HCT116 (cell line): ENCODE measurements at regions not wholly inside any gene's neighbourhood (a gene's known extent, or its start where the extent isn't known, plus 50 kb on each side); places are given as distances from the start of the nearest gene placed in this dataset.

Source experiments
- ATAC-seq: fragments of 200-7000 bp; cut with Tn5 transposase; 2 replicates; pipeline ENCODE4 v1.9.1; 2020; ENCODE audit warnings: mild to moderate bottlenecking, moderate library complexity
- BruUV-seq: library from RNA; stranded (reverse); fragments of 400-500 nt; replicated peaks from 2 replicates; lab custom pipeline; 2021; lab: Mats Ljungman, UMichigan
- CTCF ChIA-PET: fragments of 300-600 bp; sonication (Branson Sonifier 250); formaldehyde crosslinking; loops from one replicate; lab custom pipeline; 2021; ENCODE audit warnings: antibody characterized with exemption; lab: Charles Lee
- POLR2A ChIA-PET: fragments of 300-600, 350-600 bp; sonication (Branson Sonifier 250); formaldehyde crosslinking; loops from one replicate; lab custom pipeline; 2021; ENCODE audit warnings: antibody characterized with exemption; lab: Charles Lee
- RAD21 ChIA-PET, 2 experiments: fragments of 300-600 bp; sonication (Branson Sonifier 250); formaldehyde crosslinking; loops; one replicate each; lab custom pipeline; 2023; ENCODE audit warnings: low total read pairs in 2 of 2; ENCODE audit not compliant: uncharacterized antibody in 2 of 2, unreplicated experiment in 2 of 2, low non-redundant PET in 1 of 2; lab: Charles Lee
- DNase-seq: peaks from one replicate; pipeline ENCODE4 v3.0.0-alpha.2; 2010; ENCODE audit warnings: low read depth, low spot score
- H2AFZ ChIP-seq: fragments of 200-600 bp; shearing (Covaris generic), sonication (generic); 2 replicates; pipeline ENCODE4 v1.6.1; 2017; ENCODE audit warnings: low read depth, mixed run types, mixed read lengths, antibody characterized with exemption, low read length; ENCODE audit not compliant: poor library complexity, severe bottlenecking
- H3K27ac ChIP-seq: 2 replicates; pipeline ENCODE4 v1.5.1; 2012; ENCODE audit warnings: low read depth, low read length
- H3K27me3 ChIP-seq: fragments of 200-600 bp; sonication (generic); 2 replicates; pipeline ENCODE4 v1.6.1; 2016; ENCODE audit warnings: mixed run types, low read length, mixed read lengths; ENCODE audit not compliant: insufficient read depth
- H3K36me3 ChIP-seq, 2 experiments: fragments of 200-500 bp in 1 of 2; fragments of 200-600 bp in 1 of 2; sonication (Bioruptor generic) in 1 of 2; sonication (generic) in 1 of 2; 2 replicates each; pipeline versions ENCODE4 v1.5.1 to v1.6.1; 2014 to 2016; ENCODE audit warnings: low read length in 2 of 2, inconsistent platforms in 1 of 2, mixed read lengths in 1 of 2, mixed run types in 1 of 2; ENCODE audit not compliant: insufficient read depth in 2 of 2, control insufficient read depth in 1 of 2
- H3K4me1 ChIP-seq, 2 experiments: fragments of 200-600 bp in 1 of 2; sonication (generic) in 1 of 2; 2 replicates each; pipeline versions ENCODE4 v1.5.1 to v1.6.1; 2012 to 2017; ENCODE audit warnings: low read length in 2 of 2, inconsistent platforms in 1 of 2, mild to moderate bottlenecking in 1 of 2, mixed read lengths in 1 of 2, mixed run types in 1 of 2, moderate library complexity in 1 of 2; ENCODE audit not compliant: insufficient read depth in 2 of 2, control insufficient read depth in 1 of 2
- H3K4me2 ChIP-seq: fragments of 200-600 bp; sonication (generic); 2 replicates; pipeline ENCODE4 v1.6.1; 2017; ENCODE audit warnings: mixed run types, low read length, mixed read lengths
- H3K4me3 ChIP-seq, 2 experiments: fragments of 200-600 bp in 1 of 2; sonication (generic) in 1 of 2; replicated peaks in 1 of 2; 2 replicates each; pipeline ENCODE4 v1.5.1; 2011 to 2016; ENCODE audit warnings: low read length in 2 of 2, control low read depth in 1 of 2, low read depth in 1 of 2, mild to moderate bottlenecking in 1 of 2, mixed read lengths in 1 of 2, mixed run types in 1 of 2
- H3K79me2 ChIP-seq: fragments of 200-600 bp; sonication (generic); 2 replicates; pipeline ENCODE4 v1.6.1; 2017; ENCODE audit warnings: mild to moderate bottlenecking, mixed run types, low read length, moderate library complexity, mixed read lengths; ENCODE audit not compliant: insufficient read depth
- H3K9ac ChIP-seq: fragments of 200-600 bp; sonication (generic); 2 replicates; pipeline ENCODE4 v1.6.1; 2016; ENCODE audit warnings: low read length, mixed read lengths
- H3K9me2 ChIP-seq: fragments of 200-600 bp; sonication (generic), shearing (Covaris generic); 2 replicates; pipeline ENCODE4 v1.6.1; 2017; ENCODE audit warnings: mixed run types, mild to moderate bottlenecking, moderate library complexity; ENCODE audit not compliant: insufficient read depth
- H3K9me3 ChIP-seq, 2 experiments: fragments of 200-500 bp in 1 of 2; fragments of 200-600 bp in 1 of 2; sonication (Bioruptor generic) in 1 of 2; sonication (generic) in 1 of 2; 2 replicates each; pipeline ENCODE4 v1.6.1; 2014 to 2017; ENCODE audit warnings: low read length in 2 of 2, mixed read lengths in 2 of 2, inconsistent platforms in 1 of 2, low read depth in 1 of 2, mild to moderate bottlenecking in 1 of 2, mixed run types in 1 of 2, moderate library complexity in 1 of 2; ENCODE audit not compliant: control insufficient read depth in 1 of 2, insufficient read depth in 1 of 2
- H4K20me1 ChIP-seq: fragments of 200-600 bp; sonication (generic), shearing (Covaris generic); 2 replicates; pipeline ENCODE4 v1.6.1; 2017; ENCODE audit warnings: mixed run types, mild to moderate bottlenecking, moderate library complexity; ENCODE audit not compliant: insufficient read depth
- ATF3 ChIP-seq: IDR thresholded peaks from 2 replicates; pipeline ENCODE4 v1.6.1; 2012
- EGR1 ChIP-seq: IDR thresholded peaks from 2 replicates; pipeline ENCODE4 v1.6.1; 2012; ENCODE audit warnings: low read depth
- EZH2phosphoT487 ChIP-seq: fragments of 200-600 bp; IDR thresholded peaks from 2 replicates; pipeline ENCODE4 v1.6.1; 2018; ENCODE audit warnings: antibody characterized with exemption, borderline replicate concordance
- FOSL1 ChIP-seq: IDR thresholded peaks from 2 replicates; pipeline ENCODE4 v1.6.1; 2012; ENCODE audit warnings: low read depth
- MAX ChIP-seq: IDR thresholded peaks from 2 replicates; pipeline ENCODE4 v1.6.1; 2012
- POLR2AphosphoS5 ChIP-seq: IDR thresholded peaks from 2 replicates; pipeline ENCODE4 v1.6.1; 2011; ENCODE audit warnings: mild to moderate bottlenecking, low read depth, low read length, moderate library complexity
- RAD21 ChIP-seq: IDR thresholded peaks from 2 replicates; pipeline ENCODE4 v1.6.1; 2012; ENCODE audit warnings: low read depth, mild to moderate bottlenecking
- REST ChIP-seq: IDR thresholded peaks from 2 replicates; pipeline ENCODE4 v1.6.1; 2012; ENCODE audit warnings: low read depth
- SP1 ChIP-seq: IDR thresholded peaks from 2 replicates; pipeline ENCODE4 v1.6.1; 2012; ENCODE audit warnings: low read depth
- SRF ChIP-seq: IDR thresholded peaks from 2 replicates; pipeline ENCODE4 v1.6.1; 2012; ENCODE audit warnings: low read depth
- TCF7L2 ChIP-seq: IDR thresholded peaks from 2 replicates; pipeline ENCODE4 v1.7.0; 2011; ENCODE audit warnings: borderline replicate concordance, inconsistent platforms; ENCODE audit not compliant: insufficient read depth, insufficient read length; ENCODE audit errors: extremely low read depth
- YY1 ChIP-seq: IDR thresholded peaks from 2 replicates; pipeline ENCODE4 v1.6.1; 2011; ENCODE audit warnings: low read length, low read depth, moderate library complexity, mild to moderate bottlenecking; ENCODE audit not compliant: insufficient replicate concordance; ENCODE audit errors: extremely low read depth
- ZBTB33 ChIP-seq: IDR thresholded peaks from 2 replicates; pipeline ENCODE4 v1.6.1; 2011; ENCODE audit warnings: mild to moderate bottlenecking, low read length, moderate library complexity; ENCODE audit not compliant: insufficient replicate concordance; ENCODE audit errors: extremely low read depth
- ZFX ChIP-seq: fragments of 450-650 bp; IDR thresholded peaks from 2 replicates; pipeline ENCODE4 v1.6.1; 2017
- ZNF274 ChIP-seq: fragments of 200-500 bp; sonication (Bioruptor generic); IDR thresholded peaks from 2 replicates; pipeline ENCODE4 v1.6.1; 2014; ENCODE audit warnings: mild to moderate bottlenecking, low read depth, low read length, inconsistent platforms
- intact Hi-C: fragments of 100-400 bp; cut with micrococcal nuclease; formaldehyde crosslinking; loops from 2 replicates; pipeline ENCODE4 v1.10.0; 2022

GRCh38 chr18:39938676-39939608, 2016.1 kb upstream of the PIK3C3 start:
- TF ChIP-seq RAD21 (no peak), SRF (no peak), TCF7L2 (no peak), ATF3 (no peak), SP1 (no peak), ZBTB33 (no peak), FOSL1 (no peak), YY1 (no peak), POLR2AphosphoS5 (no peak), MAX (no peak), REST (no peak), ZNF274 (no peak), EZH2phosphoT487 (no peak), EGR1 (no peak), ZFX (no peak)
- TF ChIP-seq, all 23 proteins: peak for 0
- Histone ChIP-seq H3K4me2 (no peak overlapping the region), H3K27ac (no peak overlapping the region), H3K79me2 (no peaks in the 10 kb centered on the region), H3K36me3 (no peaks in the 10 kb centered on the region), H3K4me3 (no peak overlapping the region), H3K9me2 (no peaks in the 10 kb centered on the region), H4K20me1 (no peaks in the 10 kb centered on the region), H2AFZ (no peak overlapping the region), H3K9ac (no peak overlapping the region), H3K4me1 (no peaks in the 10 kb centered on the region), H3K9me3 (no peaks in the 10 kb centered on the region), H3K27me3 (no peaks in the 10 kb centered on the region)
- POLR2A ChIA-PET: no interaction called here
- intact Hi-C loops: no loop called here
- CTCF ChIA-PET: no interaction called here
- RAD21 ChIA-PET: no interaction called here
- ATAC-seq (no peak), DNase-seq (no peak)
- BruUV-seq: no TSS peak
